GM18951 (cell line): ENCODE measurements at regions not wholly inside any gene's neighbourhood (a gene's known extent, or its start where the extent isn't known, plus 50 kb on each side); places are given as distances from the start of the nearest gene placed in this dataset.

Experiments
- POLR2A ChIP-seq: IDR thresholded peaks from 4 replicates; pipeline ENCODE4 v1.6.1; 2011; ENCODE audit warnings: mild to moderate bottlenecking; ENCODE audit not compliant: insufficient read length, insufficient read depth; ENCODE audit errors: extremely low read depth
- in situ Hi-C: fragments of 300-500 bp; cut with MboI; formaldehyde crosslinking; loops from one replicate; pipeline ENCODE4 v1.12.0; 2022; ENCODE audit warnings: low sequenced_read_pairs, mixed read lengths, inconsistent platforms; ENCODE audit not compliant: unreplicated experiment

DNA sequence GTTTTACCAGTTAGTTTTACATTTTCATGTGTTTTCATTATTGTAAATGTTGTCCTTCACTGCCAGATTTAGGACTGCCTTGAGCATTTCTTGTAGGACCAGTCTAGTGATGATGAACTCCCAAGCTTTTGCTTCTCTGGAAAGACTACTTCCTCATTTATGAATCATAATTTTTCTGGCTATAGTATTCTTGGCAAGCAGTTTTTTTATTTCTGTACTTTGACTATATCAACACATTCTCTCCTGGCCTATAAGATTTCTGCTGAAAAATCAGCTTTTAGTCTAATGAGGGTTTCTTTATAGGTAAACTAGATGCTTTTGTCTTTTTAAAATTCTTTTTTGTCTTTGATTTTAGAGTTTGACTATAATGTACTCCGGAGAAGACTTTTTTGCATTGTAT, 256.8 kb upstream of the GRAMD2B start:
- no peak for TF ChIP-seq POLR2A
- in situ Hi-C loops, result no loop called here

GRCh38 chr5:126168785-126169184, 254.4 kb upstream of the GRAMD2B start:
- TF ChIP-seq POLR2A, result no peak
- in situ Hi-C loops, result no loop called here

- in situ Hi-C loops, result no loop called here
- no peak for TF ChIP-seq POLR2A
Observed at GRCh38 chr5:126171916-126172315, 251.3 kb upstream of the GRAMD2B start.

DNA sequence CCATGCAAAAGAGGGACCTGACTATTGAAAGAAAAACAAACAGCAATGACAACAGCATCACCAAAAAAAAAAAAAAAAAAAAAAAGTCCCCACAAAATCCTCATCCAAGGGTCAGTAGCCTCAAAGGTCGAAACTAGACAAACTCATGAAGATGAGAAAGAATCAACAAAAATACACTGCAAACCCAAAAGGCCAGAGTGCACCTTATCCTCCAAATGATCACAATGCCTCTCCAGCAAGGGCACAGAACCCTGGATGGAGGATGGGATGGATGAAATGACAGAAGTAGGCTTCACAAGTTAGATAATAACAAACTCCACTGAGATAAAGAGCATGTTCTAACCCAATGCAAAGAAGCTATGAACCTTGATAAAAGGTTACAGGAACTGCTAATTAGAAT, 250.4 kb upstream of the GRAMD2B start:
- TF ChIP-seq POLR2A, result no peak
- in situ Hi-C loops, result no loop called here

DNA sequence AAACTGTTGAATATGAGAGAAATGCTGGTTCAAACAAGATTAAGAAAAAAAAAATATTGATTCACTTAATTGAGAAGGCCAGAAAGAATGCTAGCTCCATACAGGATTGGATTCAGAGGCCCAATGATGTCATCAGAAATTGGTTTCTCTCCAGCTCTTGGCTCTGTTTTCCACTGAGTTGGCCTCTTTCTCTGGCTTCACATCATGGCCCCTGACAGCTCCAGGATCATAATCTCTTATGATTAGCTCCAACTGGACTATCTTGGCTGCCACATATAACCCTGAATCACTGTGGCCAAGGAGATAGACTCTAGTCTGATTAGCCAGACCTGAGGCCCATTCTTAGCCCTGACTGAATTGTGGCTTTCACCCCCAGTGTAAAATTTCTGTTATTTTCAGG, 244.7 kb upstream of the GRAMD2B start:
- TF ChIP-seq POLR2A, result no peak
- in situ Hi-C loops, result no loop called here

DNA sequence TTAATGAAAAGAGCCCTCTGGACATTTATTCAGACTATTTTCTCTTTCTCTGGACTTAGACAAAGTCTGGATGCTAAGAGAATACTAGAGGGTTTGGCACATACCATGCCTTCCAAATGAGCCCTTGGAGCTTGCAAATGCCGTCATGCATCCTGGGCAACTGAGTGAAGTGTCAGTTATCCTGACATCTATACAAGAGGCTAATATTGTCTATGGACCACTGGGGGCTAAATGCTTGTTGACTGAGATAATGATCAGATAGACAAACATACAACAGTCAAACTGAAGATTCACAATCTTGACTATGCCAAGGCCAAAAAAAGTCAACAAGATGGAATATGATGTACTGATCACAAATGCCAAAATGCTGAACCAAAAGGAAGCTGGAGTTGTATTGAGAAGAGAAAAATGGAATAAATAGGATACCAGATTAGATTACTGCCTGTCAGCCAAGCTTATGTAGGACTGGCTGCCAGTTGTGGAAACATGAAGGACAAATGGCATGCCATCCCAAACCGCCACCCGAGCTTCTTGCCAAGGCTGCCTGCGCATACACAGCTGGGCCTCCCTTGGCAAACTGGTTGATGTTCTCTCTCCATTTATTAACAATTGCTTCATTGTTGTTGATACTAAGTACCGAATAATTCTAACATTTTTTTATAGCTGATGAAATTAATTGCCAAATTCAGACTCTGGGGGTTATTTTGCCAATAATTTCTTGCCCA, 240.1 kb upstream of the GRAMD2B start:
- in situ Hi-C loops, result no loop called here
- no peak for TF ChIP-seq POLR2A

- TF ChIP-seq POLR2A, result no peak
- in situ Hi-C loops, result no loop called here
Observed at GRCh38 chr5:126184474-126184873, 238.7 kb upstream of the GRAMD2B start.

DNA sequence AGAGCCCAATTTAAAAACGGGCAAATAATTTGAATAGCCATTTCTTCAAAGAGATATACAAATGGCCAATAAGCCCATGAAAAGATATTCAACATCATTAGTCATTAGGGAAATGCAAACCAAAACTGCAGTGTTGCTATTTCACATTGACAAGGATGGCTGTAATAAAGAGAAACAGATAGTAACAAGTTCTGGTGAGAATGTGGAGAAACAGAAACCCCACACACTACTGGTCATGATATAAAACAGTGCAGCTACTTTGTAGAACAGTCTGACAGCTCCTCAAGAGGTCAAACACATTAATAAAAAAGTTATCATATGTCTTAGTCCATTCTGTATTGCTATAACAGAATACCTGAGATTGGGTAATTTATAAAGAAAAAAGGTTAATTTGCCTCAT, 237.0 kb upstream of the GRAMD2B start:
- no peak for TF ChIP-seq POLR2A
- in situ Hi-C loops, result no loop called here

GRCh38 chr5:126188804-126189203, 234.4 kb upstream of the GRAMD2B start:
- in situ Hi-C loops, result no loop called here
- TF ChIP-seq POLR2A, result no peak

- in situ Hi-C loops, result no loop called here
- TF ChIP-seq POLR2A, result no peak
Observed at GRCh38 chr5:126189231-126189630, 234.0 kb upstream of the GRAMD2B start.

DNA sequence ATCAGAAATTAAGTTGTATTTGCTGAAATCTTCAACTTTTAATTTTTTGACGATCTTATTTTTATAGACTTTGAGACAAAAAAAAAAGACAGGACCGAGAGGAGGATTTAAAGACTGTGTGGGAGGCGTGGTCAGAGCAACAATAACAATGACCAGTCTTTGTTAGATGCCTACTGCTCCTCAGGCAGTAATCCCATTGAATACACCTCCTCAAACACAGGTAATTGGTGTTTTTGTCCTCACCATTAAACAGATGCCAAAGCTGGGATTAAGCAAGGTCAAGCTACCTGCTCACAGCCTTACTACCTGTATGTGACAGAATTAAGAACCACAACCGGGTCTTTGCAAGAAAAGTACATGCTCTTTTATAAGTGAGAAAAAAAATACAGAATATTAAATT, 233.3 kb upstream of the GRAMD2B start:
- in situ Hi-C loops, result no loop called here
- no peak for TF ChIP-seq POLR2A

GRCh38 chr5:126192226-126192625, 231.0 kb upstream of the GRAMD2B start:
- TF ChIP-seq POLR2A, result no peak
- in situ Hi-C loops, result no loop called here

DNA sequence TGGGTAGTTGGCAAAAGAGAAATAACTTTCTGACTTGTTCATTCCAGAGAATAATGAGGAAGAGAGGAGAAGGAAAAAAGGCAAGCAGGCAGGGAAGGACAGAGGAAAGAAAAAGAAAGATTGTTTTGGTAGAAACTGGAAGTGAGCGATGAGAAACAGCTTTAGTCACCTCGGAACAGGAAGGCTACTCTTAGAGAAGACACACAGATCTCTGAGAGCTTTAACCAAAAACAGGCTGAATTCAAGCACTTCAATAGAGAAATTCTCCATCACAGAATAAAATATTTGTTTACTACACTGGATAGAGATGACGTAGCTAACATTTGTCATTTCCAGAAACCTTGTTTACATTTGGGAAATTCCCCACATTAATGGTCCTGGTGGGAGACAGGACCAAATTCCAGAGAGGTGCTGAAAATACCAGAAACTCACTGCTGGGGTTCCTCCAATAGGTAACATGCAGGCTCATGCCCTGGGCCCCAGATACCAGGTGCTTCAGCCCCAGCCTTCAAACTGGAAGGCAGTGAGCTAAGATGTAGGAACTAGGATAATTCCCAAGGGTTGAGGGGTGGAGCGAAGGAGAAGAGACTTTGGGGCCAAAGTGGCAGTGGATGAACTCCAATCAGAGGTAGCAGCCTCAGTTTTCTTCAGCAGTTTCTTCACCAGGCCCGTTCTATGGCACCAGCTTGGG, 227.7 kb upstream of the GRAMD2B start:
- TF ChIP-seq POLR2A, result no peak
- in situ Hi-C loops, result no loop called here

- no peak for TF ChIP-seq POLR2A
- in situ Hi-C loops, result no loop called here
Observed at GRCh38 chr5:126198531-126198930, 224.7 kb upstream of the GRAMD2B start.
